H1 (cell line): ENCODE measurements at regions not wholly inside any gene's neighbourhood (a gene's known extent, or its start where the extent isn't known, plus 50 kb on each side); places are given as distances from the start of the nearest gene placed in this dataset.

Experiments
- BRCA1 ChIP-seq: IDR thresholded peaks from 2 replicates; pipeline ENCODE4 v1.6.1; 2012; ENCODE audit warnings: low read depth, low read length, improper control_type of control experiment
- KDM4A ChIP-seq: IDR thresholded peaks from one replicate; pipeline ENCODE4 v1.7.1; 2012; ENCODE audit warnings: low read depth, mild to moderate bottlenecking, moderate library complexity, low read length, inconsistent platforms; ENCODE audit not compliant: severe bottlenecking
- POLR2AphosphoS5 ChIP-seq: IDR thresholded peaks from 2 replicates; pipeline ENCODE4 v1.6.1; 2011; ENCODE audit warnings: low read depth, low read length
- TEAD4 ChIP-seq: IDR thresholded peaks from 2 replicates; pipeline ENCODE4 v1.6.1; 2012; ENCODE audit warnings: low read depth, low read length, inconsistent platforms, mixed read lengths
- TF ChIP-seq, protein P1 (sequence below), 3 experiments: IDR thresholded peaks; 1 replicate in 2 of 3; 2 replicates in 1 of 3; pipeline versions ENCODE4 v1.5.1 to v1.6.1; 2011; ENCODE audit warnings: low read length in 3 of 3, mild to moderate bottlenecking in 3 of 3, inconsistent platforms in 2 of 3, low read depth in 1 of 3, moderate library complexity in 1 of 3; ENCODE audit not compliant: insufficient read depth in 1 of 3; ENCODE audit errors: control extremely low read depth in 1 of 3

DNA sequence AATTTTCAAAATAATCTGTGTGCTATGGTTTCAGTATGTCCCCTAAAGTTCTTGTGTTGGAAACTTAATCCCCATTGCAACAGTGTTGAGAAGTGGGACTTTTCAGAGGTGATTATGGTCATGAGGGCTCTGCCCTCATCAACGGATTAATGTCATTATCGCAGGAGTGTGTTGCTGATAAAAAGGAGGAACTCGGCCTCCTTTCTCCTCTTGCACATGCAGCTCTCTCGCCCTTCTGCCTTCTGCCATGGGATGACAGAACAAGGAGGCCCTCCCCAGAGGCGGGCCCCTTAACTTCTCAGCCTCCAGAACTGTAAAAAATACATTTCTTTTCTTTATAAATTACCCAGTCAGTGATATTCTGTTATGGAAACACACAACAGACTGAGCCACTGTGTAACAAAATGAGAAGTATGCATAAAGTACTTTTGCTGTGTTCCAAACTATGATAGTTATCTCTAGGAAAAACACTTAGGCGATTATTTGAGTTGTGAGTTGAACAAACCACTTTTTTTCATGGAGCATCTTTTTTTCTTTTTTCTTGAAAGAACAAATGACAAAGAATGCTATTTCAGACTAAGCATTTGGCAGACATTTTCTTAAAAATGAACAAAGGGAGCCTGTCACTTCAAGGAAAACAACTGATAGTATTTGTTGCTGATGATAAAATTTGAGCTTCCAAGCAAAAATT, 134.8 kb upstream of the FUT8 start (continued):
- TF ChIP-seq KDM4A: no peak
- TF ChIP-seq TEAD4: no peak
- TF ChIP-seq POLR2AphosphoS5: no peak
- no peak for TF ChIP-seq BRCA1
- TF ChIP-seq, protein P1, sequence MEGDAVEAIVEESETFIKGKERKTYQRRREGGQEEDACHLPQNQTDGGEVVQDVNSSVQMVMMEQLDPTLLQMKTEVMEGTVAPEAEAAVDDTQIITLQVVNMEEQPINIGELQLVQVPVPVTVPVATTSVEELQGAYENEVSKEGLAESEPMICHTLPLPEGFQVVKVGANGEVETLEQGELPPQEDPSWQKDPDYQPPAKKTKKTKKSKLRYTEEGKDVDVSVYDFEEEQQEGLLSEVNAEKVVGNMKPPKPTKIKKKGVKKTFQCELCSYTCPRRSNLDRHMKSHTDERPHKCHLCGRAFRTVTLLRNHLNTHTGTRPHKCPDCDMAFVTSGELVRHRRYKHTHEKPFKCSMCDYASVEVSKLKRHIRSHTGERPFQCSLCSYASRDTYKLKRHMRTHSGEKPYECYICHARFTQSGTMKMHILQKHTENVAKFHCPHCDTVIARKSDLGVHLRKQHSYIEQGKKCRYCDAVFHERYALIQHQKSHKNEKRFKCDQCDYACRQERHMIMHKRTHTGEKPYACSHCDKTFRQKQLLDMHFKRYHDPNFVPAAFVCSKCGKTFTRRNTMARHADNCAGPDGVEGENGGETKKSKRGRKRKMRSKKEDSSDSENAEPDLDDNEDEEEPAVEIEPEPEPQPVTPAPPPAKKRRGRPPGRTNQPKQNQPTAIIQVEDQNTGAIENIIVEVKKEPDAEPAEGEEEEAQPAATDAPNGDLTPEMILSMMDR (IDR thresholded peaks at IDR 0.05; ENCODE audit: control extremely low read depth in 1 of 3, insufficient read depth in 1 of 3, low read depth in 1 of 3, low read length in 3 of 3): no peak
- TF ChIP-seq, all 59 proteins: peak for 0
